Fibroblast of skin of left biceps (primary cell): ENCODE measurements at regions not wholly inside any gene's neighbourhood (a gene's known extent, or its start where the extent isn't known, plus 50 kb on each side); places are given as distances from the start of the nearest gene placed in this dataset.
"Not testable (repeated sequence)": the region's sequence is repeated elsewhere in the genome, so short reads cannot be mapped to it uniquely, and the experiment has no call there.

Experiments
- DNase-seq, 2 experiments: peaks; one replicate each; pipeline ENCODE4 v3.0.0-alpha.2; 2013; ENCODE audit warnings: low read depth in 2 of 2

GRCh38 chr2:34570266-34570872 lies 971.3 kb upstream of the FAM98A start:
- DNase-seq = no peak

- no peak for DNase-seq
Measured at GRCh38 chr2:34567128-34567527, 968.0 kb upstream of the FAM98A start.

GRCh38 chr2:34552337-34552736 lies 953.2 kb upstream of the FAM98A start:
- DNase-seq = no peak

- no peak for DNase-seq
Measured at GRCh38 chr2:34549710-34550345, 950.7 kb upstream of the FAM98A start.

GRCh38 chr2:34547900-34548299 lies 948.8 kb upstream of the FAM98A start:
- DNase-seq = no peak

GRCh38 chr2:34547340-34547739 lies 948.2 kb upstream of the FAM98A start:
- no peak for DNase-seq

- DNase-seq = no peak
Measured at GRCh38 chr2:34545486-34546136, 946.5 kb upstream of the FAM98A start.

- DNase-seq = no peak
Measured at GRCh38 chr2:34534761-34535160, 935.7 kb upstream of the FAM98A start.

- DNase-seq = no peak
Measured at GRCh38 chr2:34534341-34534740, 935.2 kb upstream of the FAM98A start.

GRCh38 chr2:34533585-34534183 lies 934.6 kb upstream of the FAM98A start:
- no peak for DNase-seq

GRCh38 chr2:34529965-34530364 lies 930.9 kb upstream of the FAM98A start:
- no peak for DNase-seq

GRCh38 chr2:34523958-34524514 lies 924.9 kb upstream of the FAM98A start:
- no peak for DNase-seq

GRCh38 chr2:34519659-34520058 lies 920.6 kb upstream of the FAM98A start:
- DNase-seq = no peak

- no peak for DNase-seq
Measured at GRCh38 chr2:34498561-34498960, 899.5 kb upstream of the FAM98A start.

GRCh38 chr2:34494192-34494591 lies 895.1 kb upstream of the FAM98A start:
- not testable (repeated sequence) for DNase-seq

- DNase-seq = no peak
Measured at GRCh38 chr2:34492561-34493455, 893.7 kb upstream of the FAM98A start.

GRCh38 chr2:34486965-34487364 lies 887.9 kb upstream of the FAM98A start:
- DNase-seq = no peak

- no peak for DNase-seq
Measured at GRCh38 chr2:34481542-34481941, 882.4 kb upstream of the FAM98A start.

GRCh38 chr2:34480366-34480765 lies 881.3 kb upstream of the FAM98A start:
- DNase-seq = no peak

- no peak for DNase-seq
Measured at GRCh38 chr2:34475156-34475555, 876.1 kb upstream of the FAM98A start.

- no peak for DNase-seq
Measured at GRCh38 chr2:34474646-34475045, 875.5 kb upstream of the FAM98A start.

GRCh38 chr2:34447097-34447496 lies 848.0 kb upstream of the FAM98A start:
- no peak for DNase-seq
